ENCODE measurements at regions not wholly inside any gene's neighbourhood (a gene's known extent, or its start where the extent isn't known, plus 50 kb on each side); places are given as distances from the start of the nearest gene placed in this dataset.

DNA sequence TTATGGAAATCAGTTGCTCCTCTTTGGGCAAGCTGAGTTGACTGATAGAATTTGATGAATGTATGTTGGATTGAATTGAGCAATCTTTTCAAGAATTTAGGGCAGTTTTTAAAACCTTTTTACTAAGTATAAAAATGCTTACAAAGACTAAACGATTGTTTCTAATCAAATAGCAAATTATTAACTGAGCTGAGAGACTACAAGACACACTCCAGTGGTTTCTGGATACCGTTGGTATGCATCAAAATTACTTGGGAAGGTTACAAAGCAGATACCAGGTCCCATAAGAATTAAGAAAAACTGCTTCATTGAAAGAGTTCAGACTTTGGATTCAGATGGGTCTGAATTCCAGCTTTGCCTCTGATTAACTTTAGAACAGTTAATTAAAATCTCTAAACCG is 721.4 kb downstream of the FAM181B start:
- Histone ChIP-seq H3K4me3 (ENCODE audit: low read depth, low read length) (no peak overlapping the region), H3K27ac (ENCODE audit: low read depth, low read length) (no peak overlapping the region), H3K9me3 (ENCODE audit: control insufficient read depth, insufficient read depth, low read length) (no peaks in the 10 kb centered on the region), H3K27me3 (ENCODE audit: control insufficient read depth, insufficient read depth, low read length) (no peaks in the 10 kb centered on the region)
- TF ChIP-seq, protein P1, sequence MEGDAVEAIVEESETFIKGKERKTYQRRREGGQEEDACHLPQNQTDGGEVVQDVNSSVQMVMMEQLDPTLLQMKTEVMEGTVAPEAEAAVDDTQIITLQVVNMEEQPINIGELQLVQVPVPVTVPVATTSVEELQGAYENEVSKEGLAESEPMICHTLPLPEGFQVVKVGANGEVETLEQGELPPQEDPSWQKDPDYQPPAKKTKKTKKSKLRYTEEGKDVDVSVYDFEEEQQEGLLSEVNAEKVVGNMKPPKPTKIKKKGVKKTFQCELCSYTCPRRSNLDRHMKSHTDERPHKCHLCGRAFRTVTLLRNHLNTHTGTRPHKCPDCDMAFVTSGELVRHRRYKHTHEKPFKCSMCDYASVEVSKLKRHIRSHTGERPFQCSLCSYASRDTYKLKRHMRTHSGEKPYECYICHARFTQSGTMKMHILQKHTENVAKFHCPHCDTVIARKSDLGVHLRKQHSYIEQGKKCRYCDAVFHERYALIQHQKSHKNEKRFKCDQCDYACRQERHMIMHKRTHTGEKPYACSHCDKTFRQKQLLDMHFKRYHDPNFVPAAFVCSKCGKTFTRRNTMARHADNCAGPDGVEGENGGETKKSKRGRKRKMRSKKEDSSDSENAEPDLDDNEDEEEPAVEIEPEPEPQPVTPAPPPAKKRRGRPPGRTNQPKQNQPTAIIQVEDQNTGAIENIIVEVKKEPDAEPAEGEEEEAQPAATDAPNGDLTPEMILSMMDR (IDR thresholded peaks at IDR 0.05; ENCODE audit: low read depth, low read length): no peak
- CTCF ChIA-PET: interaction anchor here (0.7 kb wide), 1 partner anchor 50 kb away, joined by 6 read pairs; no protein-coding TSS in a partner anchor
- POLR2A ChIA-PET: no interaction called here
- no peak for DNase-seq (ENCODE audit: low read depth, low spot score)

DNA sequence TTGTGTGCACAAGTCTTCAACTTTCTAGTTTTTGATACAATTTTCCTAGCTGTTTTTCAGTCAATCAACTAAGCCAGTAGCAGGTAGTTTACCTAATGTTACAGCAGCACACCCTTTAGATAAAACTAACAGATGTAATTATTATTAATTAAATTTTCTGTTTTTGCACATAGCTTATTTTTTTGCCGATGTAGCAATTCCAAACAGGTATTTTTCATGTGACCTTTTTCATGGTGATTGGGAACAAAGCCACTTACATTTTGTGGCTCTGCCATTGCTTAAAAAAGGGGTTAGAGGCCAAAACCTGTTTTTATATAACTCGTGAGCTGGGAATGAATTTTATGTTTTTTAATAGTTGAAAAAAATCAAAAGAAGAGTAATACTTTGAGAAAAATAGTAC is 724.5 kb downstream of the FAM181B start:
- no peak for DNase-seq (ENCODE audit: low read depth, low spot score)
- Histone ChIP-seq H3K4me3 (ENCODE audit: low read depth, low read length) (no peak overlapping the region), H3K27ac (ENCODE audit: low read depth, low read length) (no peak overlapping the region), H3K9me3 (ENCODE audit: control insufficient read depth, insufficient read depth, low read length) (no peaks in the 10 kb centered on the region), H3K27me3 (ENCODE audit: control insufficient read depth, insufficient read depth, low read length) (no peaks in the 10 kb centered on the region)
- TF ChIP-seq, protein P1 (IDR thresholded peaks at IDR 0.05; ENCODE audit: low read depth, low read length): no peak
- POLR2A ChIA-PET: no interaction called here
- CTCF ChIA-PET: no interaction called here

DNA sequence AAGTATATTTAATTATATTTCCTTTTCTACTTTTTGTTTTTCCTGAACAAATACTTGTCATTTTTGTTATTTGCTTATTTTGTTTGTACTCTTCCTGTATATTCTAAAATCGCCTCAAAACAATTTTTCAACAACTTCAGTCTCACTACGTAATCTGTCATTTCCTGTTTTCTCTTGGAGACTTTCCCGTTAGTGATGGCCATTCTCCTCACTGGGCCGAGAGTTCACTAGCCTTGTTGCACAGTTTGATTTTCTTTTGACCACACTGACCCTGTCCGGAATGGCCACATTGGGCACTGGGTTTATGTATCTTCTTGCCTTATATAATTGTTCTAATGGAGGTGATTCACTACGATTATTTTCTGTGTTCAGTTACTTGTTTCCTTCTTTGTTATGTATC is 726.1 kb downstream of the FAM181B start:
- DNase-seq (ENCODE audit: low read depth, low spot score): no peak
- no peak overlapping the region for H3K27ac ChIP-seq (ENCODE audit: low read depth, low read length)
- no peaks in the 10 kb centered on the region for H3K27me3 ChIP-seq (ENCODE audit: control insufficient read depth, insufficient read depth, low read length)
- H3K9me3 ChIP-seq (ENCODE audit: control insufficient read depth, insufficient read depth, low read length): no peaks in the 10 kb centered on the region
- TF ChIP-seq, protein P1 (IDR thresholded peaks at IDR 0.05; ENCODE audit: low read depth, low read length): no peak
- POLR2A ChIA-PET: no interaction called here
- H3K4me3 ChIP-seq (ENCODE audit: low read depth, low read length): no peak overlapping the region
- CTCF ChIA-PET: no interaction called here

DNA sequence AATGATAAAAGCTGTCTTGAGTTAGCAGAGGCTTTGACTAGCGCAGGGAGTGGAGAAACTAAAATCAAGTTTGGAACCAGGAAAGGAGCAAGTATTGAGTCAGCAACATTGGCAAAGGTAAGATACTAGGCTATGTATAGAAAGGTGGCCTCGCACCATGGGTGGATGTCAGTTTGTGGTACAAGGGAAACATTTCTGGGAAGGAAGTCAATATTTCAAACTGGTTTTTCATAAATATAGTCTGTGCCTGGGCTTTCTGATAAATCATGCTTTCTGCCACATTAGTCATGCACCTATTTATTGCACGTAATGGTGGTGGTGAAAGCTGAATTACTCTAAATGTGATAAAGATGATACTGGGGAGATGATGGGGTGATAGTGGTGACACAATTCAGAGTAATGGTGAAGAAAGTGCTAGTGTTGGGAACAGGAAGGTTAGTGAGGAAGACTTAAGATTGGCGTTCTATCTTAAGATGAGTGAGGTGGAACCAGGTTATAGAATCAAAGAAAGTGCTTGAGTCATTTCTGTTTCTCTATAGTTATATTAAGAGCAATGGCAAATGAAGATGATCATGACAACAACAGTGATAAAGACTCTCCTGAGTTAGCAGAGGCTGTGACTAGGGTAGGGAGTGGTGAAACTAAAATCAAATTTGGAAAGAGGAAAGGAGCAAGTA is 729.0 kb downstream of the FAM181B start:
- no peaks in the 10 kb centered on the region for H3K27me3 ChIP-seq (ENCODE audit: control insufficient read depth, insufficient read depth, low read length)
- ChIA-PET CTCF (no interaction called here), POLR2A (no interaction called here)
- DNase-seq (ENCODE audit: low read depth, low spot score): no peak
- TF ChIP-seq, protein P1 (IDR thresholded peaks at IDR 0.05; ENCODE audit: low read depth, low read length): no peak
- H3K27ac ChIP-seq (ENCODE audit: low read depth, low read length): no peak overlapping the region
- no peaks in the 10 kb centered on the region for H3K9me3 ChIP-seq (ENCODE audit: control insufficient read depth, insufficient read depth, low read length)
- H3K4me3 ChIP-seq (ENCODE audit: low read depth, low read length): no peak overlapping the region

DNA sequence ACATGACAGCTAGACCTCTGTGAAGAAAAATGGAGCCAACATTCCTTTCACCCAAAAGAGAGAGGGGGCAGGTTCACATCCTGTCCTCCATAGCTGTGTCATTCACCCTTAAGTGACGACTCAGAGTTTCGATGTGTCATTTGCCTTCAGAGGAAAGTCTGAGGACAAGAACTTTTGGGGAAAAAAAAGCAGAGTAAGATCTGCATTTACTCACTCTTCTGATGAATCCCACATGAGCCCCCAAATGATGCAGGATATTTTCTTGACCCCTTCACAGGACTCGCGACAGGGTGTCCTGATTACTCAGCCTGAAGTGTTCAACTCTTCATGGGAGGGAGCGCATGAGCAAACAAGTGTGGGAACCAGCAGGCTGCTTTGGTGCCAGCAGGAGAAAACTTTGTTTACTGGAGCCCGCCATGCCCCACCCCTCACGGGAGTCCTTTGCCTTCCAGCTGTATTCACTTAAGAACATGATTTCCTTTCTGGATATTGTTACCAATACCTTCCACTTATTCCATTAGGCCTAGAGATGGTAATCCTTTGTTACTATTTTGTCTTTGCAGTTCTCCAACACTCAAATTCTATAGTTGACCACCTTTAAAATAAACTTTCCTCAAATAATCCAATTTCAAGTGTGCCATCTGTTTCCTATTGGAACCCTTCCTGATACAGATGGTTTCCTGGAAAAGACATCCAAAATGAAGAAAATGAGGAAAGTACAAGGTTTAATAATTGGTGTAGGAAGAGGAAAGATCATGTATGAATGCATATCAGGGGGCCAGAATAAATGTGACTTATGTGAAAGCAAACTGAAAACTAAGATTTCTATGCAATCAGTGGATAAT is 729.8 kb downstream of the FAM181B start:
- ChIA-PET CTCF (no interaction called here), POLR2A (no interaction called here)
- Histone ChIP-seq H3K27me3 (ENCODE audit: control insufficient read depth, insufficient read depth, low read length) (no peaks in the 10 kb centered on the region), H3K9me3 (ENCODE audit: control insufficient read depth, insufficient read depth, low read length) (no peaks in the 10 kb centered on the region), H3K27ac (ENCODE audit: low read depth, low read length) (no peak overlapping the region), H3K4me3 (ENCODE audit: low read depth, low read length) (no peak overlapping the region)
- TF ChIP-seq, protein P1 (IDR thresholded peaks at IDR 0.05; ENCODE audit: low read depth, low read length): no peak
- DNase-seq (ENCODE audit: low read depth, low spot score): no peak
